Fibroblast of lung (primary cell): ENCODE measurements at regions not wholly inside any gene's neighbourhood (a gene's known extent, or its start where the extent isn't known, plus 50 kb on each side); places are given as distances from the start of the nearest gene placed in this dataset.

Source experiments
- DNase-seq, 2 donors: peaks; one replicate each; pipeline versions ENCODE4 v3.0.0 to v3.0.0-alpha.2; 2010; ENCODE audit warnings: low read depth in 2 of 2
- H2AFZ ChIP-seq: 2 replicates; pipeline ENCODE4 v1.5.1; 2012; ENCODE audit warnings: low read length, control low read depth, inconsistent platforms
- H3K27ac ChIP-seq: 2 replicates; pipeline ENCODE4 v1.5.1; 2011; ENCODE audit warnings: low read length, control low read depth; ENCODE audit not compliant: insufficient read depth
- H3K27me3 ChIP-seq: 2 replicates; pipeline ENCODE4 v1.5.1; 2011; ENCODE audit warnings: mild to moderate bottlenecking, low read length; ENCODE audit not compliant: control insufficient read depth, insufficient read depth
- H3K36me3 ChIP-seq: 2 replicates; pipeline ENCODE4 v1.5.1; 2011; ENCODE audit warnings: low read length; ENCODE audit not compliant: control insufficient read depth, insufficient read depth
- H3K4me1 ChIP-seq: 2 replicates; pipeline ENCODE4 v1.5.1; 2011; ENCODE audit warnings: low read length; ENCODE audit not compliant: control insufficient read depth, insufficient read depth; ENCODE audit errors: extremely low read depth
- H3K4me2 ChIP-seq: 2 replicates; pipeline ENCODE4 v1.5.1; 2011; ENCODE audit warnings: low read length, control low read depth; ENCODE audit not compliant: insufficient read depth; ENCODE audit errors: extremely low read depth
- H3K4me3 ChIP-seq, 4 experiments: fragments of 200-600 bp in 1 of 4; sonication (generic) in 1 of 4; replicated peaks in 1 of 4; 2 replicates each; pipeline ENCODE4 v1.5.1; 2011 to 2016; ENCODE audit warnings: low read length in 4 of 4, low read depth in 3 of 4, mild to moderate bottlenecking in 3 of 4, control low read depth in 2 of 4, inconsistent platforms in 1 of 4, mixed read lengths in 1 of 4; ENCODE audit not compliant: insufficient read depth in 1 of 4; ENCODE audit errors: control extremely low read depth in 1 of 4
- H3K79me2 ChIP-seq: 2 replicates; pipeline ENCODE4 v1.5.1; 2012; ENCODE audit warnings: mild to moderate bottlenecking, low read length, inconsistent platforms; ENCODE audit not compliant: control insufficient read depth, insufficient read depth
- H3K9ac ChIP-seq: 2 replicates; pipeline ENCODE4 v1.5.1; 2011; ENCODE audit warnings: mild to moderate bottlenecking, low read length, control low read depth; ENCODE audit not compliant: insufficient read depth
- H3K9me3 ChIP-seq: 2 replicates; pipeline ENCODE4 v1.5.1; 2012; ENCODE audit warnings: low read depth, low read length; ENCODE audit not compliant: control insufficient read depth, insufficient read depth
- H4K20me1 ChIP-seq: 2 replicates; pipeline ENCODE4 v1.5.1; 2011; ENCODE audit warnings: low read length; ENCODE audit not compliant: control insufficient read depth, insufficient read depth; ENCODE audit errors: extremely low read depth
- CTCF ChIP-seq, 2 donors: IDR thresholded peaks in 1 of 2; conservative IDR thresholded peaks in 1 of 2; 1 replicate in 1 of 2; 2 replicates in 1 of 2; pipeline ENCODE4 v1.5.1; 2011 to 2012; ENCODE audit warnings: low read length in 2 of 2, control low read depth in 1 of 2, inconsistent platforms in 1 of 2, low read depth in 1 of 2, mild to moderate bottlenecking in 1 of 2
- EZH2 ChIP-seq: IDR thresholded peaks from 2 replicates; pipeline ENCODE4 v1.5.1; 2012; ENCODE audit warnings: low read length, control low read depth, mild to moderate bottlenecking; ENCODE audit errors: missing control alignments

- H3K79me2 ChIP-seq, result no peaks in the 10 kb centered on the region
- H3K4me3 ChIP-seq, result no peak overlapping the region
- H2AFZ ChIP-seq, result no peak overlapping the region
- H3K4me1 ChIP-seq, result no peaks in the 10 kb centered on the region
- no peak overlapping the region for H3K9ac ChIP-seq
- H3K36me3 ChIP-seq, result no peaks in the 10 kb centered on the region
- no peak for DNase-seq
- no peaks in the 10 kb centered on the region for H3K9me3 ChIP-seq
- H3K27ac ChIP-seq, result no peak overlapping the region
- H3K4me2 ChIP-seq, result no peak overlapping the region
- TF ChIP-seq EZH2 (no peak), CTCF (conservative IDR thresholded peaks at IDR 0.05 in 1 of 2, IDR thresholded peaks at IDR 0.05 in 1 of 2; ENCODE audit: low read depth in 1 of 2, low read length in 2 of 2) (no peak)
- H3K27me3 ChIP-seq, result no peaks in the 10 kb centered on the region
- no peaks in the 10 kb centered on the region for H4K20me1 ChIP-seq
Measured at GRCh38 chr2:4530231-4530630, 826.9 kb downstream of the DCDC2C start.

- no peak overlapping the region for H3K4me3 ChIP-seq
- no peak overlapping the region for H2AFZ ChIP-seq
- no peak overlapping the region for H3K9ac ChIP-seq
- no peak overlapping the region for H3K4me2 ChIP-seq
- no peaks in the 10 kb centered on the region for H3K9me3 ChIP-seq
- no peaks in the 10 kb centered on the region for H4K20me1 ChIP-seq
- no peak for DNase-seq
- H3K4me1 ChIP-seq, result no peaks in the 10 kb centered on the region
- H3K36me3 ChIP-seq, result no peaks in the 10 kb centered on the region
- no peaks in the 10 kb centered on the region for H3K27me3 ChIP-seq
- no peaks in the 10 kb centered on the region for H3K79me2 ChIP-seq
- TF ChIP-seq CTCF (conservative IDR thresholded peaks at IDR 0.05 in 1 of 2, IDR thresholded peaks at IDR 0.05 in 1 of 2; ENCODE audit: low read depth in 1 of 2, low read length in 2 of 2) (no peak), EZH2 (no peak)
- no peak overlapping the region for H3K27ac ChIP-seq
Measured at GRCh38 chr2:4533806-4534205, 830.4 kb downstream of the DCDC2C start.

- no peaks in the 10 kb centered on the region for H3K36me3 ChIP-seq
- H3K79me2 ChIP-seq, result no peaks in the 10 kb centered on the region
- H3K27me3 ChIP-seq, result no peaks in the 10 kb centered on the region
- H2AFZ ChIP-seq, result no peak overlapping the region
- TF ChIP-seq CTCF (conservative IDR thresholded peaks at IDR 0.05 in 1 of 2, IDR thresholded peaks at IDR 0.05 in 1 of 2; ENCODE audit: low read depth in 1 of 2, low read length in 2 of 2), result no peak
- no peak for TF ChIP-seq EZH2
- DNase-seq, result no peak
- no peaks in the 10 kb centered on the region for H3K4me1 ChIP-seq
- no peak overlapping the region for H3K27ac ChIP-seq
- H3K4me3 ChIP-seq, result no peak overlapping the region
- no peaks in the 10 kb centered on the region for H4K20me1 ChIP-seq
- no peaks in the 10 kb centered on the region for H3K9me3 ChIP-seq
- no peak overlapping the region for H3K9ac ChIP-seq
- H3K4me2 ChIP-seq, result no peak overlapping the region
Measured at GRCh38 chr2:4539121-4539520, 835.7 kb downstream of the DCDC2C start.
